HG03460 (cell line): ENCODE measurements at regions not wholly inside any gene's neighbourhood (a gene's known extent, or its start where the extent isn't known, plus 50 kb on each side); places are given as distances from the start of the nearest gene placed in this dataset.
A peak's percentile ranks its signal among the peaks of the same experiment; 100 is the strongest.
"Not testable (repeated sequence)": the region's sequence is repeated elsewhere in the genome, so short reads cannot be mapped to it uniquely, and the experiment has no call there.

Experiments
- ATAC-seq: cut with Tn5 transposase; IDR thresholded peaks from one replicate; pipeline ENCODE4 v1.9.1; 2021; ENCODE audit not compliant: unreplicated experiment

GRCh38 chr20:17837179-17837578 lies 131.4 kb downstream of the SNX5 start:
- ATAC-seq: no peak

GRCh38 chr20:17836303-17836861 lies 132.2 kb downstream of the SNX5 start:
- no peak for ATAC-seq

GRCh38 chr20:17835934-17836300 lies 132.7 kb downstream of the SNX5 start:
- ATAC-seq: no peak

- ATAC-seq: no peak
Observed at GRCh38 chr20:17835240-17835933, 133.2 kb downstream of the SNX5 start.

- no peak for ATAC-seq
Observed at GRCh38 chr20:17834804-17835203, 133.8 kb downstream of the SNX5 start.

- no peak for ATAC-seq
Observed at GRCh38 chr20:17833036-17833674, 133.4 kb downstream of the BANF2 start.

- ATAC-seq: no peak
Observed at GRCh38 chr20:17832236-17832915, 132.6 kb downstream of the BANF2 start.

GRCh38 chr20:17828598-17829144 lies 128.9 kb downstream of the BANF2 start:
- no peak for ATAC-seq

GRCh38 chr20:17827759-17828559 lies 128.2 kb downstream of the BANF2 start:
- ATAC-seq: no peak

- ATAC-seq: no peak
Observed at GRCh38 chr20:17827079-17827478, 127.3 kb downstream of the BANF2 start.

- peak; percentile 93 for ATAC-seq
Observed at GRCh38 chr20:17825960-17826843, 126.4 kb downstream of the BANF2 start.

- ATAC-seq: no peak
Observed at GRCh38 chr20:17825252-17825959, 125.6 kb downstream of the BANF2 start.

- no peak for ATAC-seq
Observed at GRCh38 chr20:17824676-17825251, 125.0 kb downstream of the BANF2 start.

GRCh38 chr20:17823409-17824144 lies 123.8 kb downstream of the BANF2 start:
- ATAC-seq: no peak

GRCh38 chr20:17822540-17823408 lies 123.0 kb downstream of the BANF2 start:
- no peak for ATAC-seq

- no peak for ATAC-seq
Observed at GRCh38 chr20:17822039-17822438, 122.3 kb downstream of the BANF2 start.

GRCh38 chr20:17821606-17822005 lies 121.8 kb downstream of the BANF2 start:
- ATAC-seq: not testable (repeated sequence)
